Activated naive CD8-positive, alpha-beta T cell treated with anti-CD3 and anti-CD28 coated beads for 36 hours (primary cell): ENCODE measurements at regions not wholly inside any gene's neighbourhood (a gene's known extent, or its start where the extent isn't known, plus 50 kb on each side); places are given as distances from the start of the nearest gene placed in this dataset.

Experiments
- DNase-seq: peaks from one replicate; pipeline ENCODE4 v3.0.0; 2021
- H3K27ac Mint-ChIP-seq: one replicate; pipeline ENCODE4 v1.8.0; 2022; ENCODE audit warnings: mild to moderate bottlenecking, moderate library complexity, mixed read lengths
- H3K27me3 Mint-ChIP-seq: one replicate; pipeline ENCODE4 v1.8.0; 2022; ENCODE audit warnings: mild to moderate bottlenecking, mixed read lengths
- H3K36me3 Mint-ChIP-seq: one replicate; pipeline ENCODE4 v1.8.0; 2021; ENCODE audit warnings: mild to moderate bottlenecking, mixed read lengths
- H3K4me1 Mint-ChIP-seq: one replicate; pipeline ENCODE4 v1.8.0; 2021; ENCODE audit warnings: mixed read lengths
- H3K4me3 Mint-ChIP-seq: one replicate; pipeline ENCODE4 v1.8.0; 2022; ENCODE audit warnings: mild to moderate bottlenecking, moderate library complexity, mixed read lengths
- H3K9me3 Mint-ChIP-seq: one replicate; pipeline ENCODE4 v1.8.0; 2022; ENCODE audit warnings: mixed read lengths

DNA sequence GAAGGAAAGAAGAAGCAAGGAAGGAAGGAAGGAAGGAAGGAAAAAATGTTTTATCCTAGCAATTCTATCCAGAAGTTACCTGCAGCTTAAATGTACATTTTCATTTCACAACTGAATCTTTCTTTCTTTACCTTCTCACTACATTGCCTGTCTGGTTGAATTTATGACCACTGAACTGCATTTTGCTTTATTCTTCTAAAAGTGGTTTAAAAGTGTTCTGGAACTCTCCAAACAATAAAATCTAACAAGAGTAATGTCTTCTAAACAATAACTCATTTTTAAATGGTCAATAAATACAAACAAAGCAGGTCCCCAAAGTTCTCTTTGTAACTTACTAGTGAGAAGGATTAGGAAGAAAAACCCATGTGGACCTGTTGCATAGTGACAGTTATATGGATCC is 587.5 kb upstream of the NEGR1 start:
- no peaks in the 10 kb centered on the region for H3K36me3 Mint-ChIP-seq
- H3K27me3 Mint-ChIP-seq: no peaks in the 10 kb centered on the region
- H3K4me1 Mint-ChIP-seq: no peaks in the 10 kb centered on the region
- no peak overlapping the region for H3K4me3 Mint-ChIP-seq
- no peak for DNase-seq
- H3K27ac Mint-ChIP-seq: no peak overlapping the region
- no peaks in the 10 kb centered on the region for H3K9me3 Mint-ChIP-seq

GRCh38 chr1:72869441-72869840 is 587.1 kb upstream of the NEGR1 start:
- Mint-ChIP-seq H3K27me3 (no peaks in the 10 kb centered on the region), H3K4me3 (no peak overlapping the region), H3K36me3 (no peaks in the 10 kb centered on the region), H3K4me1 (no peaks in the 10 kb centered on the region), H3K27ac (no peak overlapping the region), H3K9me3 (no peaks in the 10 kb centered on the region)
- no peak for DNase-seq

DNA sequence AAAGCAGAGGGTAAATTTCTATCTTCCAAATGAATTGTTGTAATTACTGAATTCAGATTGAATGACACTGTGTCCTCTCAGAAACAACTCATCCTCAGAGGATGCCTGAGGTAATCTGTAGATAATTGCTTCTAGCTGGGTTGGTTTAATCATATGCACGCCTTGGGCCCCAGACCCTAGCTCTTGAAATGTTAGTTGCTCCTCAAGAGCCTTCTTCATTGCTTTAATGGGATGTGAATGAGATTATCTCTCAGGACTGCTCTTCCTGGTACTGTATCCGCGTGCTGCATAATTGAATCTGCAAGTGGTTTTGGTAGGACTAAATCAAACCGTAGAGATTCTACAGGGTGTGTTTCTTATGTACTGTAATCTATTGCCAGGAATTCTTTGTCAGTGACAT is 569.3 kb upstream of the NEGR1 start:
- no peaks in the 10 kb centered on the region for H3K36me3 Mint-ChIP-seq
- peaks cover 3% of the 10 kb centered on the region for H3K9me3 Mint-ChIP-seq
- H3K4me3 Mint-ChIP-seq: no peak overlapping the region
- H3K4me1 Mint-ChIP-seq: no peaks in the 10 kb centered on the region
- no peak overlapping the region for H3K27ac Mint-ChIP-seq
- no peaks in the 10 kb centered on the region for H3K27me3 Mint-ChIP-seq
- DNase-seq: no peak

DNA sequence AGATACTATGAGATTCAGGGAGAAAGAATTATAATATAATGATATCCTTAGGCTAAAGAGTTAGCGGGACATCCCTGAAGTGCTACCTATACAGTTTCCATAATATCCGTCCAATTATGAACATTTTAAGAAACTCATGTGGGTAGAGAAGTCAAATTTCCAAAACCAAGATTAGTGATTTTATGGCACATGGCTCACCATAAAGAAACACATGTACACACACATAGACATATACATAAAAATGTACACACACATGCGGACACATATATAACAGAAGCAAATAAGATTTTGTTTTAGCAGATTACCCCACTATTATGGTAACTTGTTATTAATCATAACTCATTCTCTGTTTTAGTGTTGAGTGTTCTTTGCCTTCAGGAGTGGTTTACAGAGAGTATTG is 566.7 kb upstream of the NEGR1 start:
- Mint-ChIP-seq H3K4me1 (no peaks in the 10 kb centered on the region), H3K9me3 (peaks cover 2% of the 10 kb centered on the region)

GRCh38 chr1:72847651-72848050 is 565.3 kb upstream of the NEGR1 start:
- H3K4me1 Mint-ChIP-seq: no peaks in the 10 kb centered on the region
- no peak overlapping the region for H3K27ac Mint-ChIP-seq
- peaks cover 2% of the 10 kb centered on the region for H3K9me3 Mint-ChIP-seq
- H3K36me3 Mint-ChIP-seq: no peaks in the 10 kb centered on the region
- no peak overlapping the region for H3K4me3 Mint-ChIP-seq
- H3K27me3 Mint-ChIP-seq: no peaks in the 10 kb centered on the region
- DNase-seq: no peak

More for the DNA sequence above, 566.7 kb upstream of the NEGR1 start:
- DNase-seq: no peak
- no peaks in the 10 kb centered on the region for H3K36me3 Mint-ChIP-seq
- H3K4me3 Mint-ChIP-seq: no peak overlapping the region
- no peaks in the 10 kb centered on the region for H3K27me3 Mint-ChIP-seq
- H3K27ac Mint-ChIP-seq: no peak overlapping the region

DNA sequence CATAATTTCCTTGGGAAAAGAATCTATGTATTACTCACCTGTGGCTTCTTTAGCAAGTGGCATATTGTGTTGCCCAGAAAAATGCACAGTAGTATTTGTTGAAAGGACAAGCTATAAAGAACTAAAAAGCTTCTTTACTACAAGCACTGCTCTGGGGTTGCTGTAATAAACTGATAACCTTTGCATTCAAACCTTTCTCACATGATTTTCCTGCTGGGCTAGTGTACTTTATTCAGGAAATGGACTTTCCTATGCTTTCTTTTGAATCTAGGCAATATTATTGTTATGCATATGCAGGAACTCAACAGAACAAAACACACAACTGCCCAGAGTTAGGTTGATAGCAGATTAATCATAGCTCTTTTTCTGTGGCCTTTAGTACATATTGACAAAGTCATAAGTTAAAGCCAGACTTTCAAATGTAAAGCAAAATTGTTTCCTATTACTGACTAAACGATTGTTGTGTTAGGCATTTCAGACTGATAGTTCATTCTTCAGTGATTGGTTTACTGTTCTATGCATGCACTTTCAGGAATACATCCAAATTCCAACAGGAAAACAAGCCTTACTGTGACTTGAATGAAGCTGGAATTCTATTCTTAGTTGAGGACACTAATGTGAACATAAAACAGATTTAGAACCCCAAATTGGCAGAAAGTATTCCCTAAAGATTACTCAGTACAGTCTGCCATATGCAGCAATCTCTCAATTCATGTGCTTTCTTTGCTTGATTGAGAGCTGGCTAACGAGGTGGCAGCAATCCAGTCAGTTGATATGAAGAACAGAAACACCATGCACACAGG is 564.3 kb upstream of the NEGR1 start:
- H3K4me1 Mint-ChIP-seq: no peaks in the 10 kb centered on the region
- H3K36me3 Mint-ChIP-seq: no peaks in the 10 kb centered on the region
- no peak overlapping the region for H3K27ac Mint-ChIP-seq
- no peak overlapping the region for H3K4me3 Mint-ChIP-seq
- peaks cover 5% of the 10 kb centered on the region for H3K9me3 Mint-ChIP-seq
- H3K27me3 Mint-ChIP-seq: no peaks in the 10 kb centered on the region
- no peak for DNase-seq

DNA sequence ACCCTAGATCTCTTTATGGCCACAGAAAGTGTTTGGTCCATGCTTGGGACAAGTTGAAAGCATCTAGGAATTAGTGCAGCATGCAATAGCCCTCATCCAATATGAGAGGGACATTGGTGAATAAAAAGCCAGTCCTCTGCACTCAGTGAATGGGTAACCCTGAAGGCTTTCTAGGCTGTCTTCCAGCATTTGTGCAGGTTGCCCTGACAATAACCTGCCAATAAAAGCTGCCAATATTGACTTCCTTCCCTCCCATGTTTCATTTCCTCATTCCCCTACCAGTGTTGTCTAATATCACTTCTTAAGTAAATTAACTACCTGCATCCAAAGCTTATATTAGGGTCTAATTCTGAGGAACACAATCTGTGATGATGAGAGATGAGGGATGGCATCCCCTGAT is 563.6 kb upstream of the NEGR1 start:
- Mint-ChIP-seq H3K36me3 (no peaks in the 10 kb centered on the region), H3K9me3 (peaks cover 5% of the 10 kb centered on the region), H3K4me1 (no peaks in the 10 kb centered on the region), H3K27me3 (no peaks in the 10 kb centered on the region), H3K27ac (no peak overlapping the region), H3K4me3 (no peak overlapping the region)
- DNase-seq: no peak

DNA sequence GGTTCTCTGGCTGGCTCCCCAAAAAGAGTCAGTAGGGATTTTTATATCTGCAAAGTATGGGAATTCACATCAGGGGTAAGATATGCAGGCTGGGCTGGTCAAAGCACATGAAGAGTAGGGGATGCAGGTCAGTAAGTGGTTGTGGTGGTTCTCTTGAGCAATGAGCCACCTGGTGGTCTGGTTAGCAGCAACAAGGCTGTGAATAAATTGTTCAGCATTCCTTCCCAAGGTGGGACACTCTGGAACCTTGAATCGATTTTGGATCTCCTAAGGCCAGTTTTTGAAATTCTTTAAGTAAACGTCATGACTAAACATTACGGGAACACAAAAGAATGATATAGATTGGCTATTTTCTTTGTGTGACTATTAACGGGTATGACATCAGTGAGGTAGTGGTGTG is 563.0 kb upstream of the NEGR1 start:
- H3K27me3 Mint-ChIP-seq: no peaks in the 10 kb centered on the region
- no peaks in the 10 kb centered on the region for H3K4me1 Mint-ChIP-seq
- no peak overlapping the region for H3K27ac Mint-ChIP-seq
- peaks cover 5% of the 10 kb centered on the region for H3K9me3 Mint-ChIP-seq
- H3K4me3 Mint-ChIP-seq: no peak overlapping the region
- H3K36me3 Mint-ChIP-seq: no peaks in the 10 kb centered on the region
- DNase-seq: no peak

DNA sequence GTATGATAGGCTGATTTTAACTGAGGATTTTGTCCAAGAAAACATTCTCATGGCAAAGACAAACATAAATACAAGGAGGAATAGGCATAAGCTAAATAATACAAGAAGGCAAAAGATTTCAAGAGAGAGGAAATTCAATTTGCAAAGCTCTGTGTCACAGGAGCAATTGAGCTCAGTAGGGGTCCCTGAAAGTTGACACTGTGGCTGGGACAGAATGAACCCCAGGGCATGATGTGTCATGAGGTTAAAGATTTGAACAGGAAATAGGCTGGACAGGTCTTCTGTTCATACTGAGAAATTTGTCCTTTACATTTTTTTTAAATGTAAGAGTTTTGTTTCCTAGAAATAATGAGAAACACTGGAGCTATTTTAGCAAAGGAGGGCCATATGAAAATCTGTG is 555.4 kb upstream of the NEGR1 start:
- H3K4me1 Mint-ChIP-seq: no peaks in the 10 kb centered on the region
- no peaks in the 10 kb centered on the region for H3K27me3 Mint-ChIP-seq
- H3K36me3 Mint-ChIP-seq: no peaks in the 10 kb centered on the region
- H3K9me3 Mint-ChIP-seq: peaks cover 21% of the 10 kb centered on the region
- no peak for DNase-seq
- no peak overlapping the region for H3K27ac Mint-ChIP-seq
- no peak overlapping the region for H3K4me3 Mint-ChIP-seq

DNA sequence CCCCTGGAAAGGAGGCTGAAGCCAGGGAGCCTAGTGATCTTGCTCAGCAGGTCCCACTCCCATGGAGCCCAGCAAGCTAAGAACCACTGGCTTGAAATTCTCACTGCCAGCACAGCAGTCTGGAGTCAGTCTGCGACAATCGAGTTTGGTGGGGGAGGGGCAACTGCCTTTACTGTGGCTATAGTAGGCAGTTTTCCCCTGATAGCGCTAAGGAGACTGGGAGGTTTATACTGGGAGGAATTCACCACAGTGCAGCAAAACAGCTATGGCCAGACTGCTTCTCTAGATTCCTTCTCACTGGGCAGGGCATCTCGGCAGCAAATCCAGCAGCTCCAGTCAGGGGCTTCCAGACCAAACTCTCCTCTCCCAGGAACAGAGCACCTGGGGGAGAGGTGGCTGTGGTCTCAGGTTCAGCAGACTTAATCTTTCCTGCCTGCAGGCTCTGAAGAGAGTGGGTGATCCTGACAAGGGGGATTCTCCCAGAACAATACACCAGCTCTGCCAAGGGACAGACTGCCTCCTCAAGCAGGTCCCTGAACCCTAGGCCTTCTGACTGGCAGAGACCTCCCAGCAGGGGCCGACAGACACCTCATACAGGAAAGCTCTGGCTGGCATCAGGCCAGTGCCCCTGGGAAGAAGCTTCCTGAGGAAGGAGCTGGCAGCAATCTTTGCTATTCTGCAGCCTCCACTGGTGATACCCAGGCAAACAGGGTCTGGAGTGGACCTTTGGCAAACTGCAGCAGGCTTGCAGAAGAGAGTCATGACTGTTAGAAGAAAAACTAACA is 548.5 kb upstream of the NEGR1 start:
- H3K36me3 Mint-ChIP-seq: no peaks in the 10 kb centered on the region
- H3K9me3 Mint-ChIP-seq: peaks cover 19% of the 10 kb centered on the region
- no peak overlapping the region for H3K4me3 Mint-ChIP-seq
- no peaks in the 10 kb centered on the region for H3K4me1 Mint-ChIP-seq
- H3K27ac Mint-ChIP-seq: no peak overlapping the region
- H3K27me3 Mint-ChIP-seq: no peaks in the 10 kb centered on the region
- DNase-seq: no peak

- no peaks in the 10 kb centered on the region for H3K27me3 Mint-ChIP-seq
- H3K27ac Mint-ChIP-seq: no peak overlapping the region
- H3K9me3 Mint-ChIP-seq: peaks cover 15% of the 10 kb centered on the region
Measured at GRCh38 chr1:72827278-72827677, 544.9 kb upstream of the NEGR1 start.

GRCh38 chr1:72804541-72804940 is 522.2 kb upstream of the NEGR1 start:
- H3K27ac Mint-ChIP-seq: no peak overlapping the region
- H3K4me3 Mint-ChIP-seq: no peak overlapping the region
- peaks cover 12% of the 10 kb centered on the region for H3K9me3 Mint-ChIP-seq
- no peaks in the 10 kb centered on the region for H3K27me3 Mint-ChIP-seq
- no peak for DNase-seq
- H3K36me3 Mint-ChIP-seq: no peaks in the 10 kb centered on the region
- no peaks in the 10 kb centered on the region for H3K4me1 Mint-ChIP-seq

More at GRCh38 chr1:72827278-72827677, 544.9 kb upstream of the NEGR1 start:
- DNase-seq: no peak
- Mint-ChIP-seq H3K4me1 (no peaks in the 10 kb centered on the region), H3K36me3 (no peaks in the 10 kb centered on the region), H3K4me3 (no peak overlapping the region)

DNA sequence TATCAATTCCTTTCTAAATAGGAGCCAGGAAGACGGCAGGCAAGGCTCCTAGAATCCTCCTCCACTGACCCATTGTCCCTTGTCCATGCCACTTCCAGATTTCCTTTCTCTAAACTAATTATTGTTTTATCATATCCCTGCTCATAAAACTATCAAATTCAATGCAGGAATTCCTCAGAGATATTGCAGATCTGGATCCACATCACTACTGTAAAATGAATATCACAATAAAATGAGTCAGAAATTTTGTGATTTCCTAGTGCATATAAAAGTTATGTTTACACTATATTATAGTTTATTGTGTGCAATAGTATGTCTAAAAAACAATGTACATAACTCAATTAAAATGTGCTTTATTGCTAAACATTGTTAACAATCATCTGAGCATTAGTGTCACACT is 498.7 kb upstream of the NEGR1 start:
- H3K4me1 Mint-ChIP-seq: no peaks in the 10 kb centered on the region
- no peak overlapping the region for H3K27ac Mint-ChIP-seq
- no peaks in the 10 kb centered on the region for H3K27me3 Mint-ChIP-seq
- peaks cover 1% of the 10 kb centered on the region for H3K9me3 Mint-ChIP-seq
- DNase-seq: no peak
- no peak overlapping the region for H3K4me3 Mint-ChIP-seq
- no peaks in the 10 kb centered on the region for H3K36me3 Mint-ChIP-seq

DNA sequence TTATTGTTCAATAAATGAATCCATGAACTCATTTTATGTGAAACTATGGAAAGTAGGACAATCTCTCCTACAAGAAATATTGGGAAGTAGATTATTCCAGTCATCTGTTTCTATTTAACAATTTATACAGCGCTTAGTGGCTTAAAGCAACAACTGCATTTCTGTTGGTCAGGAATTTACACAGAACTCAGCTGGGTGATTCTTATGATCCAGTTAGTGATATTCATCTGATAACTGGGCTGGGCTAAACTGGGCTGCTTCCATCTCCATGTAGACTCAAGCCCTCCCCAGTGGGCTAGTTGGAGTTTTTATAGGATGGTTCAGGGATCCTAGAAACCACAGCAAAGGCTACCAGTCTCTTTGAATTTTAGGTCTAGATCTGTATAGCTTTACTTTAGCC is 497.9 kb upstream of the NEGR1 start:
- no peak for DNase-seq
- H3K4me3 Mint-ChIP-seq: no peak overlapping the region

GRCh38 chr1:72777918-72778317 is 495.6 kb upstream of the NEGR1 start:
- Mint-ChIP-seq H3K9me3 (peaks cover 6% of the 10 kb centered on the region), H3K36me3 (no peaks in the 10 kb centered on the region), H3K27me3 (no peaks in the 10 kb centered on the region), H3K4me1 (no peaks in the 10 kb centered on the region), H3K4me3 (no peak overlapping the region), H3K27ac (no peak overlapping the region)
- DNase-seq: no peak

More for the DNA sequence above, 497.9 kb upstream of the NEGR1 start:
- Mint-ChIP-seq H3K27me3 (no peaks in the 10 kb centered on the region), H3K4me1 (no peaks in the 10 kb centered on the region), H3K36me3 (no peaks in the 10 kb centered on the region), H3K27ac (no peak overlapping the region), H3K9me3 (peaks cover 2% of the 10 kb centered on the region)

- Mint-ChIP-seq H3K27ac (no peak overlapping the region), H3K36me3 (no peaks in the 10 kb centered on the region), H3K4me1 (no peaks in the 10 kb centered on the region), H3K27me3 (no peaks in the 10 kb centered on the region), H3K9me3 (no peaks in the 10 kb centered on the region), H3K4me3 (no peak overlapping the region)
- no peak for DNase-seq
Measured at GRCh38 chr1:72763481-72763880, 481.1 kb upstream of the NEGR1 start.
